Thoracic aorta (tissue), 2 donors: ENCODE measurements at regions not wholly inside any gene's neighbourhood (a gene's known extent, or its start where the extent isn't known, plus 50 kb on each side); places are given as distances from the start of the nearest gene placed in this dataset.

Experiments
- ATAC-seq: fragments of 150-250 bp; one replicate; pipeline ENCODE4 v1.8.0; 2017; ENCODE audit warnings: low read depth; ENCODE audit not compliant: insufficient number of reproducible peaks, low FRiP score
- DNase-seq: peaks from one replicate; pipeline ENCODE4 v3.0.0-alpha.2; 2020; ENCODE audit warnings: low spot score
- H3K27ac ChIP-seq, 2 donors: fragments of 200-600 bp; sonication (generic); 1 replicate in 1 of 2; 2 replicates in 1 of 2; pipeline ENCODE4 v1.5.1; 2016; ENCODE audit warnings: mild to moderate bottlenecking in 2 of 2, moderate library complexity in 2 of 2
- H3K27me3 ChIP-seq: fragments of 200-600 bp; sonication (generic); replicated peaks from 2 replicates; pipeline ENCODE4 v1.6.0; 2016; ENCODE audit warnings: mild to moderate bottlenecking; ENCODE audit not compliant: insufficient read depth
- H3K36me3 ChIP-seq: fragments of 200-600 bp; sonication (generic); one replicate; pipeline ENCODE4 v1.5.1; 2016
- H3K4me1 ChIP-seq, 2 donors: fragments of 200-600 bp; sonication (generic); 1 replicate in 1 of 2; 2 replicates in 1 of 2; pipeline versions ENCODE4 v1.5.1 to v1.6.0; 2016; ENCODE audit warnings: low read depth in 2 of 2, mild to moderate bottlenecking in 1 of 2; ENCODE audit not compliant: control insufficient read depth in 1 of 2
- H3K4me3 ChIP-seq: fragments of 200-600 bp; sonication (generic); 2 replicates; pipeline ENCODE4 v1.5.1; 2016; ENCODE audit warnings: mild to moderate bottlenecking
- H3K9me3 ChIP-seq: fragments of 200-600 bp; sonication (generic); 2 replicates; pipeline ENCODE4 v1.5.1; 2016
- CTCF ChIP-seq: fragments of 200-600 bp; sonication (generic); IDR thresholded peaks from one replicate; pipeline ENCODE4 v1.5.1; 2019; ENCODE audit warnings: antibody characterized with exemption

GRCh38 chr9:8071445-8071798 lies 271.8 kb upstream of the DMAC1 start:
- no peak overlapping the region for H3K27ac ChIP-seq
- H3K9me3 ChIP-seq: no peaks in the 10 kb centered on the region
- no peak for DNase-seq
- H3K4me1 ChIP-seq: no peaks in the 10 kb centered on the region
- H3K36me3 ChIP-seq: no peaks in the 10 kb centered on the region
- no peak for ATAC-seq
- no peak overlapping the region for H3K4me3 ChIP-seq
- TF ChIP-seq CTCF: no peak
- no peaks in the 10 kb centered on the region for H3K27me3 ChIP-seq

- no peaks in the 10 kb centered on the region for H3K36me3 ChIP-seq
- no peak for ATAC-seq
- no peak overlapping the region for H3K27ac ChIP-seq
- no peaks in the 10 kb centered on the region for H3K9me3 ChIP-seq
- DNase-seq: no peak
- H3K4me1 ChIP-seq: no peaks in the 10 kb centered on the region
- H3K27me3 ChIP-seq: no peaks in the 10 kb centered on the region
- H3K4me3 ChIP-seq: no peak overlapping the region
- TF ChIP-seq CTCF: no peak
Observed at GRCh38 chr9:8070779-8071444, 271.3 kb upstream of the DMAC1 start.

- TF ChIP-seq CTCF: no peak
- H3K27me3 ChIP-seq: no peaks in the 10 kb centered on the region
- no peaks in the 10 kb centered on the region for H3K9me3 ChIP-seq
- H3K27ac ChIP-seq: no peak overlapping the region
- no peak for ATAC-seq
- no peak overlapping the region for H3K4me3 ChIP-seq
- DNase-seq: no peak
- no peaks in the 10 kb centered on the region for H3K4me1 ChIP-seq
- no peaks in the 10 kb centered on the region for H3K36me3 ChIP-seq
Observed at GRCh38 chr9:8062459-8062858, 262.9 kb upstream of the DMAC1 start.

- Histone ChIP-seq H3K4me1 (no peaks in the 10 kb centered on the region), H3K4me3 (no peak overlapping the region), H3K36me3 (no peaks in the 10 kb centered on the region), H3K9me3 (no peaks in the 10 kb centered on the region), H3K27ac (no peak overlapping the region), H3K27me3 (no peaks in the 10 kb centered on the region)
- TF ChIP-seq CTCF: no peak
- no peak for DNase-seq
- no peak for ATAC-seq
Observed at GRCh38 chr9:8053501-8053900, 253.9 kb upstream of the DMAC1 start.

GRCh38 chr9:8052991-8053390 lies 253.4 kb upstream of the DMAC1 start:
- TF ChIP-seq CTCF: no peak
- ATAC-seq (no peak), DNase-seq (no peak)
- H3K4me1 ChIP-seq: no peaks in the 10 kb centered on the region
- H3K36me3 ChIP-seq: no peaks in the 10 kb centered on the region
- H3K9me3 ChIP-seq: no peaks in the 10 kb centered on the region
- H3K4me3 ChIP-seq: no peak overlapping the region
- no peaks in the 10 kb centered on the region for H3K27me3 ChIP-seq
- no peak overlapping the region for H3K27ac ChIP-seq
